GM19438 (cell line): ENCODE measurements at regions not wholly inside any gene's neighbourhood (a gene's known extent, or its start where the extent isn't known, plus 50 kb on each side); places are given as distances from the start of the nearest gene placed in this dataset.

Source experiments
- ATAC-seq: cut with Tn5 transposase; IDR thresholded peaks from one replicate; pipeline ENCODE4 v1.9.1; 2021; ENCODE audit warnings: low read depth; ENCODE audit not compliant: unreplicated experiment

- ATAC-seq = no peak
Measured at GRCh38 chr12:24034894-24035293, 85.4 kb upstream of the SOX5 start.

- no peak for ATAC-seq
Measured at GRCh38 chr12:24034160-24034559, 84.7 kb upstream of the SOX5 start.

- ATAC-seq = no peak
Measured at GRCh38 chr12:24027352-24027751, 77.9 kb upstream of the SOX5 start.

GRCh38 chr12:24025153-24025798 is 75.8 kb upstream of the SOX5 start:
- no peak for ATAC-seq

- ATAC-seq = no peak
Measured at GRCh38 chr12:24023081-24023480, 73.6 kb upstream of the SOX5 start.

GRCh38 chr12:24021164-24021502 is 71.7 kb upstream of the SOX5 start:
- ATAC-seq = no peak

- ATAC-seq = no peak
Measured at GRCh38 chr12:24020397-24021163, 71.1 kb upstream of the SOX5 start.

- no peak for ATAC-seq
Measured at GRCh38 chr12:24015833-24016160, 66.3 kb upstream of the SOX5 start.

- ATAC-seq = no peak
Measured at GRCh38 chr12:24014915-24015832, 65.7 kb upstream of the SOX5 start.

- no peak for ATAC-seq
Measured at GRCh38 chr12:24014240-24014639, 64.8 kb upstream of the SOX5 start.

GRCh38 chr12:24012528-24012927 is 63.1 kb upstream of the SOX5 start:
- ATAC-seq = no peak

- ATAC-seq = no peak
Measured at GRCh38 chr12:24011927-24012507, 62.5 kb upstream of the SOX5 start.

GRCh38 chr12:24008166-24008565 is 58.7 kb upstream of the SOX5 start:
- ATAC-seq = no peak
